ENCODE measurements at regions not wholly inside any gene's neighbourhood (a gene's known extent, or its start where the extent isn't known, plus 50 kb on each side); places are given as distances from the start of the nearest gene placed in this dataset.

DNA sequence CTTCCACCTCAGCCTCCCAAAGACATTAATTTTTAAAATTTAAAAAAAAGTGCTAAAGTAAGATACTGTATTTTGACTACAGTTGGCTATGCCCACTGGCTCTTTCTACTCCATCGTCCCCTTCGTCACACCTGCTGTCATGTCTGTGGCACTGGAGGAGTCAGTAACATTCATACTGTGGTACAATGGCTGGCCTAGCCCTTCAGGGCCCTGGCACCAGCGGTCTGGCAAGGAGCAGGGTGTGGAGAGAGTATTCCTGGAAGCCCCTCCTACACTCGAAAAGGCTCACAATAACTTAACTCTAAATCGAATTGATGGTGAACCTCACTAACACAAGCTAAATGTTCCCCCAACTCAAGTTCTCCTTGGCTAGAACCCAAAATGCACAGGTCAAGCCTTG lies 89.7 kb upstream of the RASGRF1 start:
- H3K27ac ChIP-seq: no peak overlapping the region

DNA sequence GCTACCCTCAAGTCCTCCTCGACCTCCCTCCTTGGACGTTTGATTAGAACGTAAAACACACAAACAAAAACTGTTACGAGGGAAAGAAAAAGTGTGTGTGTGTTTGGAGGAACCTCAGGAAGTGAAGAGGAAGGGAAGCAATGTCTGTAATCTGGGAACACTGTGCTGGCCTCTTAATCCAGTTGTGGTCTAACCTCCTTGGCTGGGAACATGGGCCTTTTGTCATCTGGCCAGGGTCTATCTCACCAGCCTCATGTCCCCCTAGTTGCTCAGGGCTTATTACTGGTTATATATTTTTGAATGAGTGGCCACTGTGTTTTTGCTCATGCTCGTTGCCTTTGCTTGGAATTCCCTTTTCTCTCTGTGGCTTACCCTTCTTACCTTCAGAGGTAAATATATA lies 89.0 kb upstream of the RASGRF1 start:
- Histone ChIP-seq H3K4me3 (no peak overlapping the region), H3K27ac (no peak overlapping the region), H3K27me3 (no peaks in the 10 kb centered on the region), H3K36me3 (no peaks in the 10 kb centered on the region), H3K4me1 (peaks cover 0 to 3% (median 0%) of the 10 kb centered on the region in 4 donors), H3K9me3 (no peaks in the 10 kb centered on the region)
- no peak for TF ChIP-seq POLR2A (IDR thresholded peaks at IDR 0.05)
- TF ChIP-seq, protein P1, sequence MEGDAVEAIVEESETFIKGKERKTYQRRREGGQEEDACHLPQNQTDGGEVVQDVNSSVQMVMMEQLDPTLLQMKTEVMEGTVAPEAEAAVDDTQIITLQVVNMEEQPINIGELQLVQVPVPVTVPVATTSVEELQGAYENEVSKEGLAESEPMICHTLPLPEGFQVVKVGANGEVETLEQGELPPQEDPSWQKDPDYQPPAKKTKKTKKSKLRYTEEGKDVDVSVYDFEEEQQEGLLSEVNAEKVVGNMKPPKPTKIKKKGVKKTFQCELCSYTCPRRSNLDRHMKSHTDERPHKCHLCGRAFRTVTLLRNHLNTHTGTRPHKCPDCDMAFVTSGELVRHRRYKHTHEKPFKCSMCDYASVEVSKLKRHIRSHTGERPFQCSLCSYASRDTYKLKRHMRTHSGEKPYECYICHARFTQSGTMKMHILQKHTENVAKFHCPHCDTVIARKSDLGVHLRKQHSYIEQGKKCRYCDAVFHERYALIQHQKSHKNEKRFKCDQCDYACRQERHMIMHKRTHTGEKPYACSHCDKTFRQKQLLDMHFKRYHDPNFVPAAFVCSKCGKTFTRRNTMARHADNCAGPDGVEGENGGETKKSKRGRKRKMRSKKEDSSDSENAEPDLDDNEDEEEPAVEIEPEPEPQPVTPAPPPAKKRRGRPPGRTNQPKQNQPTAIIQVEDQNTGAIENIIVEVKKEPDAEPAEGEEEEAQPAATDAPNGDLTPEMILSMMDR (IDR thresholded peaks at IDR 0.05): no peak
- TF ChIP-seq EP300 (IDR thresholded peaks at IDR 0.05): no peak
- WGBS, 2 donors: 86 to 91% methylated on average over 5 of the region's 5 CpGs
- no peak for DNase-seq (ENCODE audit: low spot score in 2 of 2)

More for the DNA sequence above, 89.7 kb upstream of the RASGRF1 start:
- H3K4me1 ChIP-seq: peaks cover 0 to 3% (median 0%) of the 10 kb centered on the region in 4 donors
- WGBS, 2 donors: 75 to 79% methylated on average over 5 of the region's 5 CpGs
- H3K36me3 ChIP-seq: no peaks in the 10 kb centered on the region
- no peaks in the 10 kb centered on the region for H3K27me3 ChIP-seq
- H3K9me3 ChIP-seq: no peaks in the 10 kb centered on the region
- DNase-seq (ENCODE audit: low spot score in 2 of 2): no peak
- H3K4me3 ChIP-seq: no peak overlapping the region
- TF ChIP-seq POLR2A (IDR thresholded peaks at IDR 0.05) (no peak), EP300 (IDR thresholded peaks at IDR 0.05) (no peak)
- TF ChIP-seq, protein P1 (IDR thresholded peaks at IDR 0.05): no peak

DNA sequence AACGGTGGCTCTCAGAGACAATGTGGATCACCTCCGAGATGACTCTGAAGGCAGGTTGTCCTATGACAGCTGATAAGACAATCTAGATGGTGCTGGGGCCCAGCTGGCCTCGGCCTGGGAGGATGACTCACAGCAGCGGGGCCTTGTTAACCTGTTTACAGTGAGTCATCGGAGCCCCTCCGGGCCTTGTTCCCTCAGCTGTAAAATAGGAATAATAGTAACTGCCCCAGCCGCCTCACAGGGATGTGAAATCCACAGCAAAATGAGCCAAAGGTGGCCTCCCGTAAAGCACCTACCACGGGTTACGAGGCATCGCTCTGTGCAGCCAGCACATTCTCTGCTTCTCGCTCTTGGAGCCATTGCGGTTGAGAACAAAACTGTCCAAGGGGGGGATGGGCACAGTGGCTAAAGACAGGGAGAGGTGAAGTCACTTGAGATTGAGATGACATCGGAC lies 88.6 kb upstream of the RASGRF1 start:
- WGBS, 2 donors: 83 to 84% methylated on average over 14 of the region's 14 CpGs
- Histone ChIP-seq H3K27me3 (no peaks in the 10 kb centered on the region), H3K27ac (no peak overlapping the region), H3K9me3 (no peaks in the 10 kb centered on the region), H3K36me3 (no peaks in the 10 kb centered on the region), H3K4me1 (peaks cover 0 to under 1% (median 0%) of the 10 kb centered on the region in 4 donors), H3K4me3 (no peak overlapping the region)
- TF ChIP-seq POLR2A (IDR thresholded peaks at IDR 0.05) (no peak), EP300 (IDR thresholded peaks at IDR 0.05) (no peak)
- TF ChIP-seq, protein P1 (IDR thresholded peaks at IDR 0.05): no peak
- no peak for DNase-seq (ENCODE audit: low spot score in 2 of 2)

DNA sequence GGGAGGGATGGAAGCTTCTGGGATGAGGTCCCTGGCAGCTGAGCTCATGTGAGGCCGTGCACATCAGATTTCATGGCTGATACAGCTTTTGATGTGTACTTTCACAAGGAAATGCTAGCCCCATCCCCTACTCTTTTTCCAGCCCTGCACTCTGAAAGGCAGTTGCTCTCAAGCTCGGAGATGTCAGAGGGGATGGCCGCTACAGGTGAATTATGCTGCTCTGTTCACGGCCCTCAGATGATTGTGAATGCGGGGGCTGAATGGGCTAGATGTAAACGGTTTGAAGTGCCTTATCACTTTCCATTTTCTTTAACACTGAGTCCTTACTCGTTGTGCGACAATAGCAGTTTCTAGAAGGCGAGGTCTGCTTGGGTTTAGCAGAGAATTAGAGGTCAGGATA lies 88.0 kb upstream of the RASGRF1 start:
- DNase-seq (ENCODE audit: low spot score in 2 of 2): no peak
- no peaks in the 10 kb centered on the region for H3K27me3 ChIP-seq
- H3K36me3 ChIP-seq: no peaks in the 10 kb centered on the region
- TF ChIP-seq POLR2A (IDR thresholded peaks at IDR 0.05) (no peak), EP300 (IDR thresholded peaks at IDR 0.05) (no peak)
- TF ChIP-seq, protein P1 (IDR thresholded peaks at IDR 0.05): no peak
- H3K4me1 ChIP-seq: no peaks in the 10 kb centered on the region
- WGBS, 2 donors: 83 to 87% methylated on average over 9 of the region's 9 CpGs
- no peak overlapping the region for H3K27ac ChIP-seq
- H3K4me3 ChIP-seq: no peak overlapping the region
- no peaks in the 10 kb centered on the region for H3K9me3 ChIP-seq

DNA sequence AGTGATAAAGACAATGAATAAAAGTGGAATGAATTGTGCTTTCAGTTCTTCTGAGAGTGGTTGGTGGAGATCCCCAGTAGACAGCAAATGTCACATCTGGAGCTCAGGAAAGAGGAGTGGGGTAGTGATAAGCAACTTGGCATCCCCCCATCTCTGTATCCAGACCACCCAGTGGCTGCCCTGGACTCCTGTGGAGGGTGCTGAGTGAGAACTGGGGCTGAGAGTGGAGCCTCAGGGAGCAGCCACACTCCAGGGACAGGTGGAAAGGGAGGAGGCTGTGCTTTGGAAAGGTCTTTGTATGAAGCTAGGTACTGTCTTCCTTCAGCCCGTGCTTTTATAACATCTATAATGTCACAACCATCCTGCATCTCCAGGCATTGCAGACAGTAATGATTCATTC lies 85.6 kb upstream of the RASGRF1 start:
- Histone ChIP-seq H3K4me1 (no peaks in the 10 kb centered on the region), H3K36me3 (no peaks in the 10 kb centered on the region), H3K9me3 (no peaks in the 10 kb centered on the region), H3K27me3 (no peaks in the 10 kb centered on the region), H3K4me3 (no peak overlapping the region), H3K27ac (no peak overlapping the region)
- TF ChIP-seq EP300 (IDR thresholded peaks at IDR 0.05): no peak
- TF ChIP-seq, protein P1 (IDR thresholded peaks at IDR 0.05): no peak
- no peak for TF ChIP-seq POLR2A (IDR thresholded peaks at IDR 0.05)
- 72 to 83% methylated on average over 1 of the region's 1 CpG for WGBS, 2 donors
- DNase-seq (ENCODE audit: low spot score in 2 of 2): no peak
